Caco-2 (cell line): ENCODE measurements at regions not wholly inside any gene's neighbourhood (a gene's known extent, or its start where the extent isn't known, plus 50 kb on each side); places are given as distances from the start of the nearest gene placed in this dataset.

ENCODE experiments used
- BruUV-seq: library from RNA; stranded (reverse); fragments of 400-500 nt; replicated peaks from 2 replicates; lab custom pipeline; 2021; lab: Mats Ljungman, UMichigan
- CTCF ChIA-PET: fragments of 300-600 bp; sonication (Branson Sonifier 250); formaldehyde crosslinking; loops from one replicate; lab custom pipeline; 2022; ENCODE audit warnings: antibody characterized with exemption; lab: Charles Lee
- POLR2A ChIA-PET: fragments of 300-600 bp; sonication (Branson Sonifier 250); formaldehyde crosslinking; loops from one replicate; lab custom pipeline; 2022; ENCODE audit warnings: antibody characterized with exemption; lab: Charles Lee
- DNase-seq, 2 experiments: peaks; one replicate each; pipeline versions ENCODE4 v3.0.0 to v3.0.0-alpha.2; 2020 to 2022
- H3K27me3 ChIP-seq: replicated peaks from 2 replicates; pipeline ENCODE4 v1.6.0; 2011; ENCODE audit warnings: low read length; ENCODE audit not compliant: control insufficient read depth, insufficient read depth
- H3K36me3 ChIP-seq: 2 replicates; pipeline ENCODE4 v1.5.1; 2011; ENCODE audit warnings: low read length; ENCODE audit not compliant: control insufficient read depth, insufficient read depth
- H3K4me1 ChIP-seq: fragments of 250-450 bp; sonication (Bioruptor Pico); 2 replicates; pipeline ENCODE4 v1.5.1; 2020; ENCODE audit warnings: mild to moderate bottlenecking
- H3K4me3 ChIP-seq: 2 replicates; pipeline ENCODE4 v1.5.1; 2011; ENCODE audit warnings: low read depth, mild to moderate bottlenecking, control low read depth, low read length
- H3K9me3 ChIP-seq: fragments of 250-450 bp; sonication (Bioruptor Pico); 2 replicates; pipeline ENCODE4 v1.5.1; 2020; ENCODE audit warnings: mild to moderate bottlenecking, moderate library complexity
- H3K27ac Mint-ChIP-seq: one replicate; pipeline ENCODE4 v1.8.0; 2022; ENCODE audit warnings: mixed read lengths; ENCODE audit not compliant: unreplicated experiment
- H3K27me3 Mint-ChIP-seq: one replicate; pipeline ENCODE4 v1.8.0; 2022; ENCODE audit warnings: mixed read lengths; ENCODE audit not compliant: insufficient read depth, unreplicated experiment
- H3K36me3 Mint-ChIP-seq: one replicate; pipeline ENCODE4 v1.8.0; 2022; ENCODE audit warnings: mild to moderate bottlenecking, mixed read lengths; ENCODE audit not compliant: insufficient read depth, unreplicated experiment
- H3K4me1 Mint-ChIP-seq: one replicate; pipeline ENCODE4 v1.8.0; 2022; ENCODE audit warnings: low read depth, mixed read lengths; ENCODE audit not compliant: unreplicated experiment
- H3K4me3 Mint-ChIP-seq: one replicate; pipeline ENCODE4 v1.8.0; 2022; ENCODE audit warnings: mild to moderate bottlenecking, moderate library complexity, mixed read lengths; ENCODE audit not compliant: unreplicated experiment
- H3K9me3 Mint-ChIP-seq: one replicate; pipeline ENCODE4 v1.8.0; 2022; ENCODE audit warnings: mixed read lengths; ENCODE audit not compliant: unreplicated experiment
- CTCF ChIP-seq, 2 experiments: fragments of 200-600 bp in 1 of 2; IDR thresholded peaks; 1 replicate in 1 of 2; 2 replicates in 1 of 2; pipeline versions ENCODE4 v1.5.1 to v1.8.0; 2011 to 2022; ENCODE audit warnings: antibody characterized with exemption in 1 of 2, control low read depth in 1 of 2, inconsistent platforms in 1 of 2, low read depth in 1 of 2, low read length in 1 of 2, mild to moderate bottlenecking in 1 of 2, moderate library complexity in 1 of 2; ENCODE audit not compliant: insufficient read depth in 1 of 2, severe bottlenecking in 1 of 2, unreplicated experiment in 1 of 2
- intact Hi-C: fragments of 100-400 bp; cut with micrococcal nuclease; formaldehyde crosslinking; loops from one replicate; pipeline ENCODE4 v1.10.0; 2022; ENCODE audit not compliant: unreplicated experiment

- Histone ChIP-seq H3K4me3 (no peak overlapping the region), H3K36me3 (no peaks in the 10 kb centered on the region), H3K9me3 (no peaks in the 10 kb centered on the region), H3K27me3 (no peaks in the 10 kb centered on the region), H3K4me1 (no peaks in the 10 kb centered on the region)
- ChIA-PET CTCF (no interaction called here), POLR2A (no interaction called here)
- Mint-ChIP-seq H3K36me3 (no peaks in the 10 kb centered on the region), H3K4me3 (no peak overlapping the region), H3K27ac (no peak overlapping the region), H3K9me3 (no peaks in the 10 kb centered on the region), H3K27me3 (peaks cover 3% of the 10 kb centered on the region), H3K4me1 (no peaks in the 10 kb centered on the region)
- intact Hi-C loops = loop anchor here (10.0 kb wide), 1 partner anchor 378 kb away; no protein-coding TSS in a partner anchor
- TF ChIP-seq CTCF (IDR thresholded peaks at IDR 0.05; ENCODE audit: insufficient read depth in 1 of 2, low read depth in 1 of 2, low read length in 1 of 2, severe bottlenecking in 1 of 2, unreplicated experiment in 1 of 2) = no peak
- BruUV-seq = no TSS peak
- no peak for DNase-seq
Observed at GRCh38 chr14:39576736-39577135, 144.5 kb upstream of the FBXO33 start.

GRCh38 chr14:39576258-39576657 lies 144.0 kb upstream of the FBXO33 start:
- peaks cover 3% of the 10 kb centered on the region for H3K27me3 Mint-ChIP-seq
- Histone ChIP-seq H3K4me3 (no peak overlapping the region), H3K4me1 (no peaks in the 10 kb centered on the region), H3K36me3 (no peaks in the 10 kb centered on the region), H3K27me3 (no peaks in the 10 kb centered on the region), H3K9me3 (no peaks in the 10 kb centered on the region)
- no peaks in the 10 kb centered on the region for H3K36me3 Mint-ChIP-seq
- ChIA-PET POLR2A (no interaction called here), CTCF (interaction anchor here (0.5 kb wide), 1 partner anchor 111 kb away, joined by 3 read pairs; no protein-coding TSS in a partner anchor)
- H3K4me1 Mint-ChIP-seq = no peaks in the 10 kb centered on the region
- DNase-seq = no peak
- BruUV-seq = no TSS peak
- H3K9me3 Mint-ChIP-seq = no peaks in the 10 kb centered on the region
- TF ChIP-seq CTCF (IDR thresholded peaks at IDR 0.05; ENCODE audit: insufficient read depth in 1 of 2, low read depth in 1 of 2, low read length in 1 of 2, severe bottlenecking in 1 of 2, unreplicated experiment in 1 of 2) = no peak
- no peak overlapping the region for H3K27ac Mint-ChIP-seq
- intact Hi-C loops = loop anchor here (10.0 kb wide), 1 partner anchor 379 kb away; no protein-coding TSS in a partner anchor
- no peak overlapping the region for H3K4me3 Mint-ChIP-seq

- Mint-ChIP-seq H3K4me3 (no peak overlapping the region), H3K4me1 (no peaks in the 10 kb centered on the region), H3K36me3 (no peaks in the 10 kb centered on the region), H3K27me3 (no peaks in the 10 kb centered on the region), H3K9me3 (no peaks in the 10 kb centered on the region), H3K27ac (no peak overlapping the region)
- no peaks in the 10 kb centered on the region for H3K9me3 ChIP-seq
- DNase-seq = no peak
- H3K27me3 ChIP-seq = no peaks in the 10 kb centered on the region
- BruUV-seq = no TSS peak
- no peaks in the 10 kb centered on the region for H3K36me3 ChIP-seq
- no peak overlapping the region for H3K4me3 ChIP-seq
- H3K4me1 ChIP-seq = no peaks in the 10 kb centered on the region
- intact Hi-C loops = no loop called here
- POLR2A ChIA-PET = no interaction called here
- no peak for TF ChIP-seq CTCF (IDR thresholded peaks at IDR 0.05; ENCODE audit: insufficient read depth in 1 of 2, low read depth in 1 of 2, low read length in 1 of 2, severe bottlenecking in 1 of 2, unreplicated experiment in 1 of 2)
- CTCF ChIA-PET = no interaction called here
Observed at GRCh38 chr14:39568809-39569538, 136.7 kb upstream of the FBXO33 start.
